NB4 (cell line): ENCODE measurements at regions not wholly inside any gene's neighbourhood (a gene's known extent, or its start where the extent isn't known, plus 50 kb on each side); places are given as distances from the start of the nearest gene placed in this dataset.

ENCODE experiments used
- POLR2A ChIP-seq: IDR thresholded peaks from 2 replicates; pipeline ENCODE4 v1.6.1; 2011; ENCODE audit warnings: mild to moderate bottlenecking; ENCODE audit not compliant: insufficient read length; ENCODE audit errors: extremely low read depth
- TF ChIP-seq, protein P1 (sequence below): IDR thresholded peaks from 2 replicates; pipeline ENCODE4 v1.6.1; 2011; ENCODE audit warnings: low read depth, low read length
- TF ChIP-seq, protein P2 (sequence below): IDR thresholded peaks from one replicate; pipeline ENCODE4 v1.5.1; 2012; ENCODE audit warnings: low read depth, low read length

DNA sequence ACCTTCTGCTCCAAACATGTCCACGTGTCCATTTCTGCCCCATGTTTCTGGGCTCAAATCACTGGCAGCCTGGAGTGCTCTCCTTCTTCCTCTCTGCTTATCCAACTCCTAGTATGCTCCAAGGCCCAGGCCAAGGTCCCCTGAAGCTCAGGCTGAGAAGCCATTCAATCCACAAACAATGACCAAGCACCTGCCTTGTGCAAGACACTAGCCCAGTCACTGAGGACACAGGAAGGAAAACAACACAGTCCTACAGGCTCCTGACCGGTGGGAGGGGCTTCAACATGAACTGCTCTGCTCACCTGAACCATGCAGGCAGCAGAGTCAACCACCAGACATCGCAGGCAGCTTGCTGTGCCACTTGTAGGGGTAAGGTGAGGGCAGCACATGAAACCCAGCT is 93.6 kb downstream of the RPL27A start:
- TF ChIP-seq, protein P1, sequence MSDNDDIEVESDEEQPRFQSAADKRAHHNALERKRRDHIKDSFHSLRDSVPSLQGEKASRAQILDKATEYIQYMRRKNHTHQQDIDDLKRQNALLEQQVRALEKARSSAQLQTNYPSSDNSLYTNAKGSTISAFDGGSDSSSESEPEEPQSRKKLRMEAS: no peak
- TF ChIP-seq, protein P2, sequence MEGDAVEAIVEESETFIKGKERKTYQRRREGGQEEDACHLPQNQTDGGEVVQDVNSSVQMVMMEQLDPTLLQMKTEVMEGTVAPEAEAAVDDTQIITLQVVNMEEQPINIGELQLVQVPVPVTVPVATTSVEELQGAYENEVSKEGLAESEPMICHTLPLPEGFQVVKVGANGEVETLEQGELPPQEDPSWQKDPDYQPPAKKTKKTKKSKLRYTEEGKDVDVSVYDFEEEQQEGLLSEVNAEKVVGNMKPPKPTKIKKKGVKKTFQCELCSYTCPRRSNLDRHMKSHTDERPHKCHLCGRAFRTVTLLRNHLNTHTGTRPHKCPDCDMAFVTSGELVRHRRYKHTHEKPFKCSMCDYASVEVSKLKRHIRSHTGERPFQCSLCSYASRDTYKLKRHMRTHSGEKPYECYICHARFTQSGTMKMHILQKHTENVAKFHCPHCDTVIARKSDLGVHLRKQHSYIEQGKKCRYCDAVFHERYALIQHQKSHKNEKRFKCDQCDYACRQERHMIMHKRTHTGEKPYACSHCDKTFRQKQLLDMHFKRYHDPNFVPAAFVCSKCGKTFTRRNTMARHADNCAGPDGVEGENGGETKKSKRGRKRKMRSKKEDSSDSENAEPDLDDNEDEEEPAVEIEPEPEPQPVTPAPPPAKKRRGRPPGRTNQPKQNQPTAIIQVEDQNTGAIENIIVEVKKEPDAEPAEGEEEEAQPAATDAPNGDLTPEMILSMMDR: no peak
- TF ChIP-seq POLR2A: no peak
